ENCODE measurements at regions not wholly inside any gene's neighbourhood (a gene's known extent, or its start where the extent isn't known, plus 50 kb on each side); places are given as distances from the start of the nearest gene placed in this dataset.
A peak's percentile ranks its signal among the peaks of the same experiment; 100 is the strongest.

- peak; percentile 45 for DNase-seq (ENCODE audit: low spot score)
Observed at GRCh38 chr15:100734586-100734985, 132.2 kb downstream of the ASB7 start.

- DNase-seq (ENCODE audit: low spot score): no peak
Observed at GRCh38 chr15:100735129-100736053, 133.0 kb downstream of the ASB7 start.

- no peak for DNase-seq (ENCODE audit: low spot score)
Observed at GRCh38 chr15:100737214-100737613, 134.8 kb downstream of the ASB7 start.

- DNase-seq (ENCODE audit: low spot score): no peak
Observed at GRCh38 chr15:100738614-100739013, 136.2 kb downstream of the ASB7 start.

GRCh38 chr15:100740138-100740537, 137.7 kb downstream of the ASB7 start:
- DNase-seq (ENCODE audit: low spot score): no peak

GRCh38 chr15:100751585-100751984, 128.0 kb upstream of the ALDH1A3 start:
- no peak for DNase-seq (ENCODE audit: low spot score)

GRCh38 chr15:100753503-100753902, 126.1 kb upstream of the ALDH1A3 start:
- no peak for DNase-seq (ENCODE audit: low spot score)

GRCh38 chr15:100757661-100758060, 122.0 kb upstream of the ALDH1A3 start:
- DNase-seq (ENCODE audit: low spot score): no peak

- DNase-seq (ENCODE audit: low spot score): no peak
Observed at GRCh38 chr15:100758555-100758954, 121.1 kb upstream of the ALDH1A3 start.

GRCh38 chr15:100759106-100759505, 120.5 kb upstream of the ALDH1A3 start:
- no peak for DNase-seq (ENCODE audit: low spot score)

GRCh38 chr15:100759698-100760356, 119.8 kb upstream of the ALDH1A3 start:
- peak; percentile 73 for DNase-seq (ENCODE audit: low spot score)

GRCh38 chr15:100760357-100760903, 119.2 kb upstream of the ALDH1A3 start:
- DNase-seq (ENCODE audit: low spot score): no peak

- peak; percentile 80 for DNase-seq (ENCODE audit: low spot score)
Observed at GRCh38 chr15:100761290-100761935, 118.2 kb upstream of the ALDH1A3 start.

GRCh38 chr15:100762289-100762688, 117.3 kb upstream of the ALDH1A3 start:
- no peak for DNase-seq (ENCODE audit: low spot score)

- DNase-seq (ENCODE audit: low spot score): peak; percentile 73
Observed at GRCh38 chr15:100762913-100763834, 116.5 kb upstream of the ALDH1A3 start.

- peak; percentile 82 for DNase-seq (ENCODE audit: low spot score)
Observed at GRCh38 chr15:100763835-100764750, 115.5 kb upstream of the ALDH1A3 start.

GRCh38 chr15:100764778-100765466, 114.7 kb upstream of the ALDH1A3 start:
- DNase-seq (ENCODE audit: low spot score): peak; percentile 74

GRCh38 chr15:100765467-100766241, 114.0 kb upstream of the ALDH1A3 start:
- DNase-seq (ENCODE audit: low spot score): peak; percentile 82
